ENCODE measurements at regions not wholly inside any gene's neighbourhood (a gene's known extent, or its start where the extent isn't known, plus 50 kb on each side); places are given as distances from the start of the nearest gene placed in this dataset.

GRCh38 chr11:33606762-33607161 lies 93.9 kb downstream of the C11orf91 start:
- no peak for TF ChIP-seq CTCF (IDR thresholded peaks at IDR 0.05; ENCODE audit: low read depth, low read length)
- DNase-seq (ENCODE audit: low read depth in 2 of 2) = no peak
- H3K4me3 ChIP-seq (replicated peaks in 1 of 2; ENCODE audit: low read depth in 2 of 2, low read length in 2 of 2) = no peak overlapping the region

- DNase-seq (ENCODE audit: low read depth in 2 of 2) = no peak
- no peak overlapping the region for H3K4me3 ChIP-seq (replicated peaks in 1 of 2; ENCODE audit: low read depth in 2 of 2, low read length in 2 of 2)
- TF ChIP-seq CTCF (IDR thresholded peaks at IDR 0.05; ENCODE audit: low read depth, low read length) = no peak
Observed at GRCh38 chr11:33605703-33606102, 94.9 kb downstream of the C11orf91 start.

- DNase-seq (ENCODE audit: low read depth in 2 of 2) = no peak
- no peak for TF ChIP-seq CTCF (IDR thresholded peaks at IDR 0.05; ENCODE audit: low read depth, low read length)
Observed at GRCh38 chr11:33598426-33599069, 102.1 kb downstream of the C11orf91 start.

GRCh38 chr11:33594188-33594587 lies 106.4 kb downstream of the C11orf91 start:
- H3K4me3 ChIP-seq (replicated peaks in 1 of 2; ENCODE audit: low read depth in 2 of 2, low read length in 2 of 2) = no peak overlapping the region
- no peak for DNase-seq (ENCODE audit: low read depth in 2 of 2)
- no peak for TF ChIP-seq CTCF (IDR thresholded peaks at IDR 0.05; ENCODE audit: low read depth, low read length)

More at GRCh38 chr11:33598426-33599069, 102.1 kb downstream of the C11orf91 start:
- no peak overlapping the region for H3K4me3 ChIP-seq (replicated peaks in 1 of 2; ENCODE audit: low read depth in 2 of 2, low read length in 2 of 2)

GRCh38 chr11:33590441-33590840 lies 110.2 kb downstream of the C11orf91 start:
- H3K4me3 ChIP-seq (replicated peaks in 1 of 2; ENCODE audit: low read depth in 2 of 2, low read length in 2 of 2) = no peak overlapping the region
- TF ChIP-seq CTCF (IDR thresholded peaks at IDR 0.05; ENCODE audit: low read depth, low read length) = no peak
- no peak for DNase-seq (ENCODE audit: low read depth in 2 of 2)

- no peak for TF ChIP-seq CTCF (IDR thresholded peaks at IDR 0.05; ENCODE audit: low read depth, low read length)
- DNase-seq (ENCODE audit: low read depth in 2 of 2) = peak in 1 of 2 donors; percentile 6
- no peak overlapping the region for H3K4me3 ChIP-seq (replicated peaks in 1 of 2; ENCODE audit: low read depth in 2 of 2, low read length in 2 of 2)
Observed at GRCh38 chr11:33588056-33588455, 112.6 kb downstream of the C11orf91 start.
